Left lobe of liver (tissue), 2 donors: ENCODE measurements at regions not wholly inside any gene's neighbourhood (a gene's known extent, or its start where the extent isn't known, plus 50 kb on each side); places are given as distances from the start of the nearest gene placed in this dataset.
"Not testable (repeated sequence)": the region's sequence is repeated elsewhere in the genome, so short reads cannot be mapped to it uniquely, and the experiment has no call there.

Experiments used
- ATAC-seq: fragments of 200-7000 bp; cut with Tn5 transposase; one replicate; pipeline ENCODE4 v1.9.1; 2020; ENCODE audit warnings: mild to moderate bottlenecking, moderate library complexity
- DNase-seq: peaks from one replicate; pipeline ENCODE4 v3.0.0-alpha.2; 2020; ENCODE audit warnings: low spot score
- donor health status: DM: no; HTN: no; CAD: no; lungs with moderate emphysema.
- donor health status: DM: no; HTN: yes; CAD: no.

- no peak for ATAC-seq
- DNase-seq = no peak
Measured at GRCh38 chr6:115467726-115468125, 593.0 kb downstream of the FRK start.

- ATAC-seq = no peak
Measured at GRCh38 chr6:115460913-115461312, 599.8 kb downstream of the FRK start.

GRCh38 chr6:115456848-115457247 is 603.8 kb downstream of the FRK start:
- no peak for DNase-seq
- no peak for ATAC-seq

More at GRCh38 chr6:115460913-115461312, 599.8 kb downstream of the FRK start:
- no peak for DNase-seq

- DNase-seq = no peak
- ATAC-seq = no peak
Measured at GRCh38 chr6:115443825-115444478, 616.7 kb downstream of the FRK start.

- DNase-seq = no peak
- ATAC-seq = no peak
Measured at GRCh38 chr6:115442323-115442722, 618.4 kb downstream of the FRK start.

GRCh38 chr6:115441651-115442050 is 619.0 kb downstream of the FRK start:
- no peak for DNase-seq
- ATAC-seq = no peak

GRCh38 chr6:115415378-115415777 is 645.3 kb downstream of the FRK start:
- DNase-seq = no peak
- no peak for ATAC-seq

- ATAC-seq, DNase-seq: not testable (repeated sequence)
Measured at GRCh38 chr6:115414916-115415315, 645.8 kb downstream of the FRK start.

- DNase-seq (no peak), ATAC-seq (no peak)
Measured at GRCh38 chr6:115411756-115412155, 648.9 kb downstream of the FRK start.

GRCh38 chr6:115404446-115404845 is 656.2 kb downstream of the FRK start:
- no peak for DNase-seq
- ATAC-seq = no peak

GRCh38 chr6:115398607-115399006 is 662.1 kb downstream of the FRK start:
- ATAC-seq (no peak), DNase-seq (no peak)

- no peak for DNase-seq
- ATAC-seq = no peak
Measured at GRCh38 chr6:115396112-115396906, 664.4 kb downstream of the FRK start.

- ATAC-seq (no peak), DNase-seq (no peak)
Measured at GRCh38 chr6:115393821-115394220, 666.9 kb downstream of the FRK start.

- DNase-seq (no peak), ATAC-seq (no peak)
Measured at GRCh38 chr6:115370202-115370601, 690.5 kb downstream of the FRK start.

GRCh38 chr6:115365783-115366182 is 694.9 kb downstream of the FRK start:
- ATAC-seq (no peak), DNase-seq (no peak)

- ATAC-seq = no peak
Measured at GRCh38 chr6:115363379-115363778, 697.3 kb downstream of the FRK start.

GRCh38 chr6:115362234-115362633 is 698.5 kb downstream of the FRK start:
- ATAC-seq (no peak), DNase-seq (no peak)

More at GRCh38 chr6:115363379-115363778, 697.3 kb downstream of the FRK start:
- DNase-seq = no peak

- DNase-seq (no peak), ATAC-seq (no peak)
Measured at GRCh38 chr6:115360602-115361325, 699.9 kb downstream of the FRK start.

GRCh38 chr6:115358616-115359015 is 702.1 kb downstream of the FRK start:
- DNase-seq = no peak
- no peak for ATAC-seq

GRCh38 chr6:115356371-115356770 is 704.3 kb downstream of the FRK start:
- no peak for DNase-seq
- ATAC-seq = no peak

GRCh38 chr6:115323001-115323400 is 737.7 kb downstream of the FRK start:
- no peak for DNase-seq
- no peak for ATAC-seq

GRCh38 chr6:115319823-115320222 is 740.9 kb downstream of the FRK start:
- ATAC-seq (no peak), DNase-seq (no peak)
